Mammary epithelial cell (primary cell): ENCODE measurements at regions not wholly inside any gene's neighbourhood (a gene's known extent, or its start where the extent isn't known, plus 50 kb on each side); places are given as distances from the start of the nearest gene placed in this dataset.

Experiments
- EZH2 ChIP-seq: IDR thresholded peaks from 2 replicates; pipeline ENCODE4 v1.6.1; 2012; ENCODE audit warnings: low read length, inconsistent platforms, borderline replicate concordance
- TF ChIP-seq, protein P1 (sequence below), 2 donors: IDR thresholded peaks in 1 of 2; conservative IDR thresholded peaks in 1 of 2; 2 replicates each; pipeline ENCODE4 v1.5.1; 2011 to 2012; ENCODE audit warnings: inconsistent platforms in 2 of 2, low read length in 2 of 2, mild to moderate bottlenecking in 2 of 2, control low read depth in 1 of 2, low read depth in 1 of 2; ENCODE audit not compliant: insufficient read depth in 1 of 2; ENCODE audit errors: extremely low read depth in 1 of 2

DNA sequence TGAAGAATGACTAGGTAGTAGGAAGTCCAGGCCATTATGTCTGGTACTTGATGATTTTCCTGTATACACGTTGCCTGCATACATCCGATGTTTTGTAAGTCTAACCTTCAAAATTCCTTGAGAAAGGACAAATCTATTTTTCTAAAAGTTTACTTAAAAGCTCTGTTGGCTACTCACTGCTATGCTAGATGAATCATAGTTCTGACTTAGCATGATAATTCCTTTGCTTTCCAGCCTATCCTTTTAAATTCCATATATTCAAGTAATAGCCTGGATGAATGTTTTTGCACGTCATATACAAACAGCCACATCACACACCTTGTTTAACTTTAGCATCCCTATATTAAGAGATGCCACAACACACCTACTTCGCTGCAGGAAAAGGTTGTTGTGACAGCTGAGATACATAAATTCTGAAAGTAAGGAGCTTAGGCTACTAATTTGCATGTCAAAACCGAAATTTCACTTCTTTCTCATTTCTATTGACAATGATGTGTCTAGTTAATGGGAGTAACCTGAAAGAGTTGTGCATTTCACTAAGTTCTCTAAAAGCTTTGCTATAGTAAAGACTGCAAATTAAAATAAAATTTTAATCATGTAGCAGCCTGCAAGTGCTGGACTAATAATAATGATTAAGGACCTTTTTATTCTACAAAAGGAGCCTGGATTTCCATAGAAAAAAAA, 1116.4 kb downstream of the JRKL start:
- no peak for TF ChIP-seq EZH2
- TF ChIP-seq, protein P1, sequence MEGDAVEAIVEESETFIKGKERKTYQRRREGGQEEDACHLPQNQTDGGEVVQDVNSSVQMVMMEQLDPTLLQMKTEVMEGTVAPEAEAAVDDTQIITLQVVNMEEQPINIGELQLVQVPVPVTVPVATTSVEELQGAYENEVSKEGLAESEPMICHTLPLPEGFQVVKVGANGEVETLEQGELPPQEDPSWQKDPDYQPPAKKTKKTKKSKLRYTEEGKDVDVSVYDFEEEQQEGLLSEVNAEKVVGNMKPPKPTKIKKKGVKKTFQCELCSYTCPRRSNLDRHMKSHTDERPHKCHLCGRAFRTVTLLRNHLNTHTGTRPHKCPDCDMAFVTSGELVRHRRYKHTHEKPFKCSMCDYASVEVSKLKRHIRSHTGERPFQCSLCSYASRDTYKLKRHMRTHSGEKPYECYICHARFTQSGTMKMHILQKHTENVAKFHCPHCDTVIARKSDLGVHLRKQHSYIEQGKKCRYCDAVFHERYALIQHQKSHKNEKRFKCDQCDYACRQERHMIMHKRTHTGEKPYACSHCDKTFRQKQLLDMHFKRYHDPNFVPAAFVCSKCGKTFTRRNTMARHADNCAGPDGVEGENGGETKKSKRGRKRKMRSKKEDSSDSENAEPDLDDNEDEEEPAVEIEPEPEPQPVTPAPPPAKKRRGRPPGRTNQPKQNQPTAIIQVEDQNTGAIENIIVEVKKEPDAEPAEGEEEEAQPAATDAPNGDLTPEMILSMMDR (conservative IDR thresholded peaks at IDR 0.05 in 1 of 2, IDR thresholded peaks at IDR 0.05 in 1 of 2; ENCODE audit: extremely low read depth in 1 of 2, insufficient read depth in 1 of 2, low read depth in 1 of 2, low read length in 2 of 2), result no peak
